Smooth muscle cell (in vitro differentiated cells): ENCODE measurements at regions not wholly inside any gene's neighbourhood (a gene's known extent, or its start where the extent isn't known, plus 50 kb on each side); places are given as distances from the start of the nearest gene placed in this dataset.

ENCODE experiments used
- DNase-seq: peaks from one replicate; lab custom pipeline; 2025; ENCODE audit not compliant: unreplicated experiment; lab: John Stamatoyannopoulos, UW
- H2AFZ ChIP-seq: fragments of 200-600 bp; sonication (generic); 2 replicates; pipeline ENCODE4 v1.6.0; 2016; ENCODE audit warnings: antibody characterized with exemption, low read depth, mild to moderate bottlenecking
- H3F3A ChIP-seq: fragments of 200-600 bp; sonication (generic); 2 replicates; pipeline ENCODE4 v1.6.0; 2017; ENCODE audit warnings: antibody characterized with exemption, low read depth
- H3K27ac ChIP-seq: fragments of 200-600 bp; sonication (generic); 2 replicates; pipeline ENCODE4 v1.5.1; 2016; ENCODE audit warnings: low read depth, mild to moderate bottlenecking
- H3K27me3 ChIP-seq: fragments of 200-600 bp; sonication (generic); 2 replicates; pipeline ENCODE4 v1.6.1; 2016; ENCODE audit warnings: low read depth, mild to moderate bottlenecking
- H3K36me3 ChIP-seq: fragments of 200-600 bp; sonication (generic); 2 replicates; pipeline ENCODE4 v1.5.1; 2016; ENCODE audit warnings: low read depth
- H3K4me1 ChIP-seq: fragments of 200-600 bp; sonication (generic); 2 replicates; pipeline ENCODE4 v1.5.1; 2016; ENCODE audit warnings: low read depth
- H3K4me2 ChIP-seq: fragments of 200-600 bp; sonication (generic); 2 replicates; pipeline ENCODE4 v1.6.0; 2016; ENCODE audit warnings: mild to moderate bottlenecking
- H3K4me3 ChIP-seq: fragments of 200-600 bp; sonication (generic); 2 replicates; pipeline ENCODE4 v1.5.1; 2016; ENCODE audit warnings: mild to moderate bottlenecking
- H3K79me2 ChIP-seq: fragments of 200-600 bp; sonication (generic); 2 replicates; pipeline ENCODE4 v1.6.0; 2016; ENCODE audit warnings: low read depth, mild to moderate bottlenecking
- H3K9ac ChIP-seq: fragments of 200-600 bp; sonication (generic); 2 replicates; pipeline ENCODE4 v1.6.0; 2016; ENCODE audit warnings: low read depth
- H3K9me3 ChIP-seq: fragments of 200-600 bp; sonication (generic); replicated peaks from 2 replicates; pipeline ENCODE4 v1.5.1; 2016; ENCODE audit warnings: low read depth
- H4K20me1 ChIP-seq: fragments of 200-600 bp; sonication (generic); 2 replicates; pipeline ENCODE4 v1.6.0; 2016; ENCODE audit warnings: low read depth
- CTCF ChIP-seq: fragments of 200-600 bp; sonication (generic); IDR thresholded peaks from 2 replicates; pipeline ENCODE4 v1.5.1; 2017; ENCODE audit warnings: borderline replicate concordance, mild to moderate bottlenecking, antibody characterized with exemption; ENCODE audit not compliant: insufficient read depth, poor library complexity, severe bottlenecking
- WGBS: methylation state at CpG from one replicate; pipeline ENCODE4 v1.1.7; 2016; ENCODE audit warnings: low lambda C conversion rate; 5-methylcytosine and 5-hydroxymethylcytosine counted together

- no peaks in the 10 kb centered on the region for H3K9me3 ChIP-seq
- H3K4me2 ChIP-seq, result no peak overlapping the region
- no peak for DNase-seq
- TF ChIP-seq CTCF, result no peak
- H3K27me3 ChIP-seq, result no peaks in the 10 kb centered on the region
- H2AFZ ChIP-seq, result no peak overlapping the region
- no peak overlapping the region for H3K4me3 ChIP-seq
- no peaks in the 10 kb centered on the region for H4K20me1 ChIP-seq
- H3K27ac ChIP-seq, result no peak overlapping the region
- 91% methylated on average over 2 of the region's 2 CpGs for WGBS
- peaks cover 3% of the 10 kb centered on the region for H3K4me1 ChIP-seq
- H3F3A ChIP-seq, result no peaks in the 10 kb centered on the region
- no peaks in the 10 kb centered on the region for H3K36me3 ChIP-seq
- H3K79me2 ChIP-seq, result no peaks in the 10 kb centered on the region
- H3K9ac ChIP-seq, result no peak overlapping the region
Observed at GRCh38 chr18:27419646-27420045, 234.5 kb upstream of the CHST9 start.

GRCh38 chr18:27415495-27415894, 230.4 kb upstream of the CHST9 start:
- Histone ChIP-seq H4K20me1 (no peaks in the 10 kb centered on the region), H3K27me3 (no peaks in the 10 kb centered on the region), H3K4me3 (no peak overlapping the region), H3K9me3 (no peaks in the 10 kb centered on the region), H3K9ac (no peak overlapping the region), H3K27ac (no peak overlapping the region), H3K4me2 (no peak overlapping the region), H3K36me3 (no peaks in the 10 kb centered on the region), H2AFZ (no peak overlapping the region), H3K4me1 (peaks cover 18% of the 10 kb centered on the region), H3K79me2 (no peaks in the 10 kb centered on the region), H3F3A (peaks cover 3% of the 10 kb centered on the region)
- 96% methylated on average over 4 of the region's 4 CpGs for WGBS
- no peak for DNase-seq
- TF ChIP-seq CTCF, result no peak

GRCh38 chr18:27414682-27415081, 229.6 kb upstream of the CHST9 start:
- no peaks in the 10 kb centered on the region for H3K36me3 ChIP-seq
- peak overlapping the region; percentile 30 for H2AFZ ChIP-seq
- no peaks in the 10 kb centered on the region for H3K9me3 ChIP-seq
- no peak overlapping the region for H3K9ac ChIP-seq
- peaks cover 3% of the 10 kb centered on the region for H3F3A ChIP-seq
- TF ChIP-seq CTCF, result no peak
- peak overlapping the region; percentile 89 for H3K27ac ChIP-seq
- H3K4me2 ChIP-seq, result no peak overlapping the region
- peaks cover 18% of the 10 kb centered on the region for H3K4me1 ChIP-seq
- 79% methylated on average over 1 of the region's 1 CpG for WGBS
- no peaks in the 10 kb centered on the region for H3K27me3 ChIP-seq
- no peak for DNase-seq
- no peak overlapping the region for H3K4me3 ChIP-seq
- H4K20me1 ChIP-seq, result no peaks in the 10 kb centered on the region
- no peaks in the 10 kb centered on the region for H3K79me2 ChIP-seq
